Calu3 (cell line): ENCODE measurements at regions not wholly inside any gene's neighbourhood (a gene's known extent, or its start where the extent isn't known, plus 50 kb on each side); places are given as distances from the start of the nearest gene placed in this dataset.

Source experiments
- BruUV-seq: library from RNA; stranded (reverse); fragments of 400-500 nt; replicated peaks from 2 replicates; lab custom pipeline; 2021; lab: Mats Ljungman, UMichigan
- CTCF ChIA-PET: fragments of 300-600 bp; sonication (Branson Sonifier 250); formaldehyde crosslinking; loops from one replicate; lab custom pipeline; 2022; ENCODE audit warnings: antibody characterized with exemption; lab: Charles Lee
- DNase-seq: peaks from one replicate; pipeline ENCODE4 v3.0.0; 2022
- H3K27ac Mint-ChIP-seq: one replicate; pipeline ENCODE4 v1.8.0; 2022; ENCODE audit warnings: mixed read lengths; ENCODE audit not compliant: unreplicated experiment
- H3K27me3 Mint-ChIP-seq: one replicate; pipeline ENCODE4 v1.8.0; 2022; ENCODE audit warnings: mixed read lengths; ENCODE audit not compliant: unreplicated experiment
- H3K36me3 Mint-ChIP-seq: one replicate; pipeline ENCODE4 v1.8.0; 2022; ENCODE audit warnings: mild to moderate bottlenecking, moderate library complexity, mixed read lengths; ENCODE audit not compliant: insufficient read depth, unreplicated experiment
- H3K4me1 Mint-ChIP-seq: one replicate; pipeline ENCODE4 v1.8.0; 2022; ENCODE audit warnings: mild to moderate bottlenecking, low read depth, mixed read lengths; ENCODE audit not compliant: unreplicated experiment
- H3K4me3 Mint-ChIP-seq: one replicate; pipeline ENCODE4 v1.8.0; 2022; ENCODE audit warnings: mild to moderate bottlenecking, low read depth, moderate library complexity, mixed read lengths; ENCODE audit not compliant: unreplicated experiment
- H3K9me3 Mint-ChIP-seq: one replicate; pipeline ENCODE4 v1.8.0; 2022; ENCODE audit warnings: low read depth, mixed read lengths; ENCODE audit not compliant: unreplicated experiment
- CTCF ChIP-seq: fragments of 200-600 bp; IDR thresholded peaks from one replicate; pipeline ENCODE4 v1.8.0; 2022; ENCODE audit warnings: antibody characterized with exemption; ENCODE audit not compliant: unreplicated experiment
- intact Hi-C: fragments of 100-400 bp; cut with micrococcal nuclease; formaldehyde crosslinking; loops from one replicate; pipeline ENCODE4 v1.10.0; 2022; ENCODE audit not compliant: unreplicated experiment

GRCh38 chr5:1659100-1659981, 135.6 kb upstream of the LPCAT1 start:
- no peak overlapping the region for H3K4me3 Mint-ChIP-seq
- peaks cover 96% of the 10 kb centered on the region for H3K27me3 Mint-ChIP-seq
- no peak for DNase-seq
- TF ChIP-seq CTCF, result no peak
- H3K9me3 Mint-ChIP-seq, result no peaks in the 10 kb centered on the region
- CTCF ChIA-PET, result no interaction called here
- no TSS peak for BruUV-seq
- H3K36me3 Mint-ChIP-seq, result no peaks in the 10 kb centered on the region
- intact Hi-C loops, result no loop called here
- H3K27ac Mint-ChIP-seq, result no peak overlapping the region
- no peaks in the 10 kb centered on the region for H3K4me1 Mint-ChIP-seq

- CTCF ChIA-PET, result no interaction called here
- H3K4me3 Mint-ChIP-seq, result no peak overlapping the region
- H3K27ac Mint-ChIP-seq, result no peak overlapping the region
- DNase-seq, result no peak
- H3K9me3 Mint-ChIP-seq, result no peaks in the 10 kb centered on the region
- peaks cover 95% of the 10 kb centered on the region for H3K27me3 Mint-ChIP-seq
- no peaks in the 10 kb centered on the region for H3K4me1 Mint-ChIP-seq
- intact Hi-C loops, result no loop called here
- BruUV-seq, result no TSS peak
- no peak for TF ChIP-seq CTCF
- no peaks in the 10 kb centered on the region for H3K36me3 Mint-ChIP-seq
Measured at GRCh38 chr5:1658665-1659064, 134.9 kb upstream of the LPCAT1 start.

- DNase-seq, result no peak
- Mint-ChIP-seq H3K27ac (no peak overlapping the region), H3K4me3 (no peak overlapping the region), H3K27me3 (peaks cover 94% of the 10 kb centered on the region), H3K4me1 (no peaks in the 10 kb centered on the region), H3K36me3 (no peaks in the 10 kb centered on the region), H3K9me3 (no peaks in the 10 kb centered on the region)
- TF ChIP-seq CTCF, result no peak
- CTCF ChIA-PET, result no interaction called here
- intact Hi-C loops, result no loop called here
- BruUV-seq, result no TSS peak
Measured at GRCh38 chr5:1657161-1657741, 133.5 kb upstream of the LPCAT1 start.

GRCh38 chr5:1656271-1656975, 132.7 kb upstream of the LPCAT1 start:
- Mint-ChIP-seq H3K27ac (no peak overlapping the region), H3K9me3 (no peaks in the 10 kb centered on the region), H3K27me3 (peaks cover 96% of the 10 kb centered on the region), H3K36me3 (no peaks in the 10 kb centered on the region), H3K4me3 (no peak overlapping the region), H3K4me1 (no peaks in the 10 kb centered on the region)
- intact Hi-C loops, result no loop called here
- no peak for DNase-seq
- CTCF ChIA-PET, result no interaction called here
- no peak for TF ChIP-seq CTCF
- no TSS peak for BruUV-seq
